ENCODE measurements at regions not wholly inside any gene's neighbourhood (a gene's known extent, or its start where the extent isn't known, plus 50 kb on each side); places are given as distances from the start of the nearest gene placed in this dataset.

- Histone ChIP-seq H3K9me3 (ENCODE audit: control insufficient read depth in 4 of 4, low read length in 3 of 4) (no peaks in the 10 kb centered on the region), H3K4me3 (ENCODE audit: low read depth in 1 of 3, low read length in 3 of 3) (no peak overlapping the region), H3K9ac (ENCODE audit: low read depth in 1 of 2, low read length in 2 of 2) (no peak overlapping the region), H3K36me3 (ENCODE audit: control insufficient read depth in 4 of 4, insufficient read depth in 3 of 4, low read depth in 1 of 4, low read length in 3 of 4) (no peaks in the 10 kb centered on the region), H3K27ac (ENCODE audit: low read depth in 1 of 2, low read length in 2 of 2) (no peak overlapping the region), H3K4me1 (ENCODE audit: control insufficient read depth in 4 of 4, insufficient read depth in 4 of 4, low read length in 3 of 4) (no peaks in the 10 kb centered on the region), H3K27me3 (ENCODE audit: control insufficient read depth in 4 of 4, insufficient read depth in 4 of 4, low read length in 3 of 4) (no peaks in the 10 kb centered on the region)
- no peak for DNase-seq (ENCODE audit: low spot score)
- TF ChIP-seq TAF1 (conservative IDR thresholded peaks at IDR 0.05) (no peak), ATF3 (IDR thresholded peaks at IDR 0.05) (no peak), FOXA1 (IDR thresholded peaks at IDR 0.05) (no peak), RAD21 (IDR thresholded peaks at IDR 0.05) (no peak), CTCF (IDR thresholded peaks at IDR 0.05; ENCODE audit: low read depth, low read length, missing input control) (no peak), ZBTB33 (IDR thresholded peaks at IDR 0.05) (no peak), HNF4A (conservative IDR thresholded peaks at IDR 0.05) (no peak), MAX (IDR thresholded peaks at IDR 0.05) (no peak), YY1 (IDR thresholded peaks at IDR 0.05) (no peak), SP1 (IDR thresholded peaks at IDR 0.05) (no peak), EGR1 (IDR thresholded peaks at IDR 0.05; ENCODE audit: low read depth in 2 of 2) (no peak), JUND (IDR thresholded peaks at IDR 0.05) (no peak), HNF4G (IDR thresholded peaks at IDR 0.05) (no peak), NR2F2 (IDR thresholded peaks at IDR 0.05) (no peak), RXRA (IDR thresholded peaks at IDR 0.05) (no peak)
- 54% methylated on average over 4 of the region's 4 CpGs for WGBS
These were observed 401.9 kb upstream of the FSTL5 start for GRCh38 chr4:162565730-162566129.

GRCh38 chr4:162560073-162560472 lies 396.3 kb upstream of the FSTL5 start:
- H3K4me3 ChIP-seq (ENCODE audit: low read depth in 1 of 3, low read length in 3 of 3) = no peak overlapping the region
- no peak for TF ChIP-seq CTCF (IDR thresholded peaks at IDR 0.05; ENCODE audit: low read depth, low read length, missing input control)
- TF ChIP-seq NR2F2 (IDR thresholded peaks at IDR 0.05) = no peak
- TF ChIP-seq FOXA1 (IDR thresholded peaks at IDR 0.05) = no peak
- no peak for TF ChIP-seq REST (IDR thresholded peaks at IDR 0.05)
- no peak for TF ChIP-seq MAX (IDR thresholded peaks at IDR 0.05)
- no peak for TF ChIP-seq FOXA2 (IDR thresholded peaks at IDR 0.05)
- TF ChIP-seq ATF3 (IDR thresholded peaks at IDR 0.05) = no peak
- no peak for TF ChIP-seq TAF1 (conservative IDR thresholded peaks at IDR 0.05)
- TF ChIP-seq YY1 (IDR thresholded peaks at IDR 0.05) = no peak
- no peak for TF ChIP-seq RXRA (IDR thresholded peaks at IDR 0.05)
- TF ChIP-seq SP1 (IDR thresholded peaks at IDR 0.05) = no peak
- TF ChIP-seq GABPA (IDR thresholded peaks at IDR 0.05 in 1 of 2, conservative IDR thresholded peaks at IDR 0.05 in 1 of 2) = no peak
- TF ChIP-seq HNF4A (conservative IDR thresholded peaks at IDR 0.05) = no peak
- TF ChIP-seq JUND (IDR thresholded peaks at IDR 0.05) = no peak
- TF ChIP-seq RAD21 (IDR thresholded peaks at IDR 0.05) = no peak
- TF ChIP-seq HNF4G (IDR thresholded peaks at IDR 0.05) = no peak
- no peak for TF ChIP-seq ZBTB33 (IDR thresholded peaks at IDR 0.05)
- no peak for TF ChIP-seq EGR1 (IDR thresholded peaks at IDR 0.05; ENCODE audit: low read depth in 2 of 2)
- no peaks in the 10 kb centered on the region for H3K4me1 ChIP-seq (ENCODE audit: control insufficient read depth in 4 of 4, insufficient read depth in 4 of 4, low read length in 3 of 4)
- no peaks in the 10 kb centered on the region for H3K27me3 ChIP-seq (ENCODE audit: control insufficient read depth in 4 of 4, insufficient read depth in 4 of 4, low read length in 3 of 4)
- no peaks in the 10 kb centered on the region for H3K36me3 ChIP-seq (ENCODE audit: control insufficient read depth in 4 of 4, insufficient read depth in 3 of 4, low read depth in 1 of 4, low read length in 3 of 4)
- no peak for DNase-seq (ENCODE audit: low spot score)
- H3K27ac ChIP-seq (ENCODE audit: low read depth in 1 of 2, low read length in 2 of 2) = no peak overlapping the region
- no peaks in the 10 kb centered on the region for H3K9me3 ChIP-seq (ENCODE audit: control insufficient read depth in 4 of 4, low read length in 3 of 4)
- H3K9ac ChIP-seq (ENCODE audit: low read depth in 1 of 2, low read length in 2 of 2) = no peak overlapping the region
- 74% methylated on average over 1 of the region's 1 CpG for WGBS

All from liver (tissue), 8 donors.